SK-N-MC (cell line): ENCODE measurements at regions not wholly inside any gene's neighbourhood (a gene's known extent, or its start where the extent isn't known, plus 50 kb on each side); places are given as distances from the start of the nearest gene placed in this dataset.

Experiments used
- EZH2 ChIP-seq: fragments of 200-600 bp; sonication (generic); IDR thresholded peaks from one replicate; pipeline ENCODE4 v1.6.1; 2017; ENCODE audit warnings: antibody characterized with exemption
- POLR2AphosphoS5 ChIP-seq: IDR thresholded peaks from 2 replicates; pipeline ENCODE4 v1.6.1; 2012; ENCODE audit warnings: mild to moderate bottlenecking, low read depth, low read length, borderline replicate concordance

GRCh38 chr6:1153696-1154245 is 158.1 kb upstream of the FOXQ1 start:
- TF ChIP-seq EZH2 (no peak), POLR2AphosphoS5 (no peak)
